Activated T-helper 2 cell treated with anti-CD3 and anti-CD28 coated beads, Interferon-gamma antibody, Interleukin-2, Interleukin-4, amounts not matched to agents 10 μg/mL and 5 μg/mL and 100 μg/mL, durations not matched to agents 14 hours and 24 hours and 36 hours (primary cell): ENCODE measurements at regions not wholly inside any gene's neighbourhood (a gene's known extent, or its start where the extent isn't known, plus 50 kb on each side); places are given as distances from the start of the nearest gene placed in this dataset.

Experiments
- DNase-seq: peaks from one replicate; pipeline ENCODE4 v3.0.0; 2021; ENCODE audit warnings: low spot score
- H3K27ac Mint-ChIP-seq: one replicate; pipeline ENCODE4 v1.8.0; 2021; ENCODE audit warnings: mixed read lengths
- H3K27me3 Mint-ChIP-seq: one replicate; pipeline ENCODE4 v1.8.0; 2021; ENCODE audit warnings: low read depth, mixed read lengths
- H3K36me3 Mint-ChIP-seq: one replicate; pipeline ENCODE4 v1.8.0; 2021; ENCODE audit warnings: low read depth, mixed read lengths
- H3K4me1 Mint-ChIP-seq: one replicate; pipeline ENCODE4 v1.8.0; 2021; ENCODE audit warnings: low read depth, mixed read lengths
- H3K4me3 Mint-ChIP-seq: one replicate; pipeline ENCODE4 v1.8.0; 2021; ENCODE audit warnings: low read depth, mild to moderate bottlenecking, moderate library complexity, mixed read lengths
- H3K9me3 Mint-ChIP-seq: one replicate; pipeline ENCODE4 v1.8.0; 2021; ENCODE audit warnings: mixed read lengths
- intact Hi-C: fragments of 100-400 bp; cut with micrococcal nuclease; formaldehyde crosslinking; loops from one replicate; pipeline ENCODE4 v1.15.1; 2023

DNA sequence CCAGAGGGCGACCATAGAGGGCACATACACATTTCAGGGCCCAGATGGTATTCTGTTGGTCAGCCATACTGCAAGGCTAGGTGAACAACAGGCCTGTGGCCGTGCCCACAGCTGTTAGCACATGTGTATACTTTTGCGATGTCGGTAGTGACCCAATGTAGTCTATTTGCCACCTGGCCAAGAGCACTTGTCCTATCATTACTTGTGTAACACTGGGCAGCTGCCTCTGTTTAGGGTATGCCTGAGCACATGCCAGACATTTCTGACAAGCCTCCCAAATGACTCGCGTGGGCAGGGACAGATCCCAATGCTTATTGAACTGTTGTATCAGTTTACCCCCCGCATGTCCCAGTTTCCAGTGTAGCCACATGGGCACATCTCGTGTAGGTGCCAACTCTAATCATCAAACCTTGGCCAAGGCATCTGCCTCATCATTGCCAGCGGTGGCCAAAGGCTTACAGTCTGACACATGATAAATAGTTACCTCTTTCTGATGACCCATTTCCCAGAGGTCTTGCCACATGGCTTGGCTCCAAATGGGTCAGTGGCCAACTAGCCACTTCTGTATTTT is 74.4 kb upstream of the FBXL4 start:
- intact Hi-C loops = no loop called here
- Mint-ChIP-seq H3K27ac (no peak overlapping the region), H3K36me3 (no peaks in the 10 kb centered on the region), H3K9me3 (peaks cover 16% of the 10 kb centered on the region), H3K27me3 (no peaks in the 10 kb centered on the region), H3K4me1 (no peaks in the 10 kb centered on the region), H3K4me3 (no peak overlapping the region)
- no peak for DNase-seq

DNA sequence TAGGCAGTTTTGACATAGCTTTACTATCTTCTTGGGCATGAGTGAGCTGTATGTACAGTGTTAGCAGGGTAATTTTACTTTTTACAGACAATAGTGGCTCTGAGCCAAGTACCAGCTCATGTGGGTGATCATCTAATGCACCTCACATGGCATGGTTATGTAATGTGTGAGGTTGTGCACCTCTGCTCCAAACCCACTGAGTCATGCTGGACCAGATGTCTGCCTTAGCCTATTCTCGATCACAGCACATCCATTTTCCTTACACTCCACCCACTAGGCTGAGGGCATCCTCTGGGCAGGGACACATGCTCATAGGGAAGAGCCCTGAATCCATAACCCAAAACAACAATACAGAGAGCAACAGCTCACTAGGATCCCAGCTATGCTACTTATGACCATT is 71.6 kb upstream of the FBXL4 start:
- no peak for DNase-seq
- no peaks in the 10 kb centered on the region for H3K9me3 Mint-ChIP-seq
- H3K4me1 Mint-ChIP-seq = peaks cover 9% of the 10 kb centered on the region
- no peak overlapping the region for H3K4me3 Mint-ChIP-seq
- intact Hi-C loops = no loop called here
- H3K36me3 Mint-ChIP-seq = no peaks in the 10 kb centered on the region
- no peak overlapping the region for H3K27ac Mint-ChIP-seq
- no peaks in the 10 kb centered on the region for H3K27me3 Mint-ChIP-seq

DNA sequence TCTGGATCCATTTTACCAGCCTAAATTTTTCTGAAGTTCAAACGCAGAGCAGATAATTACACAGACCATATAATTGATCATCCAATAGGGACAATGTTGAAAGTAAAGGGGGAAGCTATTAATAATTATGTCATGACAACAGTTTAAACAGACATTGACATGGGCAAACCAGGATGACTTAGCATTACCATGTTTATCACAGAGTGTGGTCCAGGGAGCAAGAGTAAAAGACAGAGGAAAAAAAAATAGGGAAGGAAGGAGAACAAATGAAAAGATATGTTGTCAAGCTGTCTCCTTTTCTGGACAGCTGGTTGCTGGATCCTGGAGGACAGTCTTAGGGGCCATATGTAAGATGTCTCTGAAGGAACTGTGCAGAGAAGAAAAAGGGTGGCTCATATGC is 69.4 kb upstream of the FBXL4 start:
- no peak for DNase-seq
- intact Hi-C loops = no loop called here
- Mint-ChIP-seq H3K27ac (no peak overlapping the region), H3K4me3 (no peak overlapping the region), H3K9me3 (no peaks in the 10 kb centered on the region), H3K36me3 (no peaks in the 10 kb centered on the region), H3K27me3 (no peaks in the 10 kb centered on the region), H3K4me1 (peaks cover 9% of the 10 kb centered on the region)

DNA sequence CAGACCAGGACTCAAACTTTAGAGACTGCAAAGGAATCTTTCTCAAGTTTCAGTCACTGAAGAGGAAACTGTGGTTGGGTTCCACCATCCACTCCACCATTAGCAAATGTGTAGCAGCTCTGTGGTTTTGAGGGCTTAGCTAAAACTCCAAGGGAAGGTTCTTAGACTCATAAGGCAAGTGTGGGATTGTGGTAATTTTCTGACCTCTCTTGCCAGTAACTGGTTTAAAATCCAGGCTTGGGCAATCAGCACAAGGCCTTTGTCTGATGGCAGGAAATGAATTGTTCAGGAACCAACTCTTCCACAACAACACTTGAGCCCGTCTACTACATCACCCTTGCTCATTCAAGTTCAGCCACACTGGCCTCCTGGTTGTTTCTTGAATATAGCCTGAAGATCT is 68.6 kb upstream of the FBXL4 start:
- DNase-seq = no peak
- Mint-ChIP-seq H3K36me3 (no peaks in the 10 kb centered on the region), H3K4me3 (no peak overlapping the region), H3K27me3 (no peaks in the 10 kb centered on the region), H3K27ac (no peak overlapping the region), H3K9me3 (no peaks in the 10 kb centered on the region), H3K4me1 (peaks cover 9% of the 10 kb centered on the region)
- intact Hi-C loops = no loop called here

DNA sequence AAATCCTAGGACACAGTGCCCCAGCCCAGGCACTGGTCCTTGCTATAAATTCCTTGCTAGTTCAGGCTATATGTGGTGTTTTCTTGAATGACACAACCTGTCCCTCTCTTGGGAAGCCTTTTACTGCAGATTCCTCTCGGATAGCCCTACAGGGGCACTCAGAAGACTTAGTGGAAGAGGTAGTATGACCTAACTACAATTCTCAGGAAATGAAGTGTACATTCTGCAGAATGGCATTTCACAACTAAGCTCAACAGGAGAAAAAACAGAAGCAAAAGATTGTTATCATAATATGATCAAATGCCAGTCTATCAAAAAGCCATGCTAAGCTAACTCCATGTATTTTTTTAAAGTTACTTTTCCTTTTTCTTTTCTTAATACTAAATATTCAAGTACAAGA is 66.3 kb upstream of the FBXL4 start:
- Mint-ChIP-seq H3K36me3 (no peaks in the 10 kb centered on the region), H3K27me3 (no peaks in the 10 kb centered on the region), H3K4me3 (no peak overlapping the region), H3K9me3 (no peaks in the 10 kb centered on the region), H3K27ac (no peak overlapping the region), H3K4me1 (peaks cover 9% of the 10 kb centered on the region)
- DNase-seq = no peak
- intact Hi-C loops = no loop called here

DNA sequence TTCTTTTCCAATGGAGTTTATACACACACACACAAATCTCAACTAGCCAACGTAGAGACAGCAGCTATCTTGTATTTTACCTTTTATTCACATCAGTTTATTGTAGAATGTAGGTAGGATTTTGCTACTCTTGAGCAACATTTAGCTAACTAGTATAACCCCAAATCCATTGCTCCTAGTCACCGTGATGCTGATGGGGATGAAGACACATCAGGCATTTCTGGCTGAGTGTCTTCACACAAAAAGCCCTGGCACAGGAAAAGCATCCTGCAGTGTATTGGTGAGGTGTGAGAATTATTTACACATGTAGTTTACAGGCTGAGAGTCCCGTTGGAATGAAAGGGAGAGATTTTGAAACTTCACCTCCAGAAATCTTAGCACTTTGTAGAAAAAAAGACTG is 65.9 kb upstream of the FBXL4 start:
- no peak for DNase-seq
- Mint-ChIP-seq H3K27ac (no peak overlapping the region), H3K27me3 (no peaks in the 10 kb centered on the region), H3K4me1 (peaks cover 9% of the 10 kb centered on the region), H3K36me3 (no peaks in the 10 kb centered on the region), H3K4me3 (no peak overlapping the region), H3K9me3 (no peaks in the 10 kb centered on the region)
- intact Hi-C loops = no loop called here

DNA sequence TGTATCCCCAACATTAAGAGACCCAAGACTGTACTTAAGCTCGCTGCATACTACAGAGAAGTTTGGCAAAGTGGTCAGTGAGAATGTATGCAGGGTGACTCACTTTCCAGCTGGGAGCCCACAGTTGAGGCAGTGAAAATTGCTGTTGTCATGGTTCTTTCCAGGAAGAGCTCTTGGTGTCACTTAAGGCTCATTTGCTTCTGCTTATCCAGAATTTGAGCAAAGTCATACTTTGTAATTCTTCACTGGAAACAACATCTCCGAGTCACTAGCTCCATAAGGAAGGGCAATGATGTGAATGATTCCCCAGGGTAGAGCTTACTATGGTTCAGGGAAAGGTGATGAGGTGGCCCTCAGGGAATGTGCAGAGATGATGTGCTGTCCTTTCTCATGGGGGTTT is 65.4 kb upstream of the FBXL4 start:
- Mint-ChIP-seq H3K9me3 (no peaks in the 10 kb centered on the region), H3K36me3 (no peaks in the 10 kb centered on the region), H3K4me1 (peaks cover 9% of the 10 kb centered on the region), H3K27ac (no peak overlapping the region), H3K27me3 (no peaks in the 10 kb centered on the region), H3K4me3 (no peak overlapping the region)
- no peak for DNase-seq
- intact Hi-C loops = no loop called here

DNA sequence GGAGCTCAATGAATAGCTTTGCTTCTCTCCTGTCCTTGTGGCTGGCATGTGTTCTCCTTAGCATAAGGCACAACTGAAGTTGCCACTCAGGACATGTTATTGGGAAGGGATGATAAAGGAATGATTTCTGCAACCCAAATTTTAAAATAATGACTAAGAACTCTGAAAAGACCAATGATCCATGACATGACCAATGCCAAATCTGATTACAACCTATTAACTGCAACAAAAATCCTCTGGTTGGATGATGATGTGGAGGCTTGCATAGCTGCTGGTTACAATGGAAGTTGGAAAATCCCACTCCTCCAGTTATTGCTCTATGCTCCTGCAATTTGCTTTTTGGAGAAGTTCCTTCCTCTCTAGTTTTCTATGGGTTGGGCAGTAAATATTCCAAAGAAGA is 63.4 kb upstream of the FBXL4 start:
- intact Hi-C loops = no loop called here
- no peaks in the 10 kb centered on the region for H3K27me3 Mint-ChIP-seq
- no peaks in the 10 kb centered on the region for H3K9me3 Mint-ChIP-seq
- no peak for DNase-seq
- no peak overlapping the region for H3K27ac Mint-ChIP-seq
- no peak overlapping the region for H3K4me3 Mint-ChIP-seq
- no peaks in the 10 kb centered on the region for H3K36me3 Mint-ChIP-seq
- H3K4me1 Mint-ChIP-seq = peaks cover 1% of the 10 kb centered on the region

DNA sequence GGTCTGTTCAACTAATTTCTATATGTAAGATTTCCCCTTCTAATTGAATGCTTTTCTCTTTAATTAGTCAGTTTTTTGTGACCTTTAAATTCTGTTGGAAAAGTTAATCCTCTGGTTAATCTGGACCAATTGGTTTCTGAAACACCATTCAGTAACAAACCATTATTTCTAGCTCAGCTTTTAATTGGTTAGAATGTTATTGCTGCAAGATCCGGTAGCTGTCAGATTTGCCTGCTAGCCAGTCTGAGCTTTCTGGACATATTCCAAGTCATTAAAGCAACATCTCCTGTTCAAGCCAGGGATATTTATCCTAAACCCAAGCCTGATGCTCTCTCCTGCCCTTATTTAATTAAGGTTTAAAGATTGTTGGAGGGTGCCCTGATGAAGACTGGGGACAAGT is 55.1 kb upstream of the FBXL4 start:
- DNase-seq = no peak
- no peaks in the 10 kb centered on the region for H3K9me3 Mint-ChIP-seq
- no peaks in the 10 kb centered on the region for H3K4me1 Mint-ChIP-seq
- intact Hi-C loops = no loop called here
- peaks cover 2% of the 10 kb centered on the region for H3K27me3 Mint-ChIP-seq
- H3K4me3 Mint-ChIP-seq = no peak overlapping the region
- H3K27ac Mint-ChIP-seq = no peak overlapping the region
- no peaks in the 10 kb centered on the region for H3K36me3 Mint-ChIP-seq

DNA sequence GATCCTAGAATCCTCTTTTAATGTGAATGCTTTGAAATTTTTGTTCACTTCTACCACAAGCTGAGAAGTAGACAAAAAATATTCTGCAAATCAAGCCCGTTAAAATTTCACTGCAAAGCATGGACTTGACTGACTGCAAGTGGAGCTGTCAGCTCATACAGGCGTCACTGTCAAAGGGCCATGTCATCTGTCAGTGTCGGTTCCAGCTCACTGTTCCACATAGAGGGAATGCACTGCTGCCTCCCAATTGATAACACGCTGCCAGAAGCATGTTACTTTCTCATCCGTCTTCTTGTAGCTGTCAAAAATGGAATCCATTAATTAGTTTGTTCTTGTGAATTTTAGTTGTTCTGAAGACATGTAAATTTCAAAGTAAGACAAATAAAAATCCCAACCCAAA is 50.4 kb upstream of the FBXL4 start:
- no peak overlapping the region for H3K27ac Mint-ChIP-seq
- no peaks in the 10 kb centered on the region for H3K36me3 Mint-ChIP-seq
- intact Hi-C loops = no loop called here
- DNase-seq = no peak
- no peaks in the 10 kb centered on the region for H3K9me3 Mint-ChIP-seq
- H3K4me3 Mint-ChIP-seq = no peak overlapping the region
- no peaks in the 10 kb centered on the region for H3K4me1 Mint-ChIP-seq
- H3K27me3 Mint-ChIP-seq = peaks cover 13% of the 10 kb centered on the region
